GM12874 (cell line): ENCODE measurements at regions not wholly inside any gene's neighbourhood (a gene's known extent, or its start where the extent isn't known, plus 50 kb on each side); places are given as distances from the start of the nearest gene placed in this dataset.

Experiments used
- TF ChIP-seq, protein P1 (sequence below): IDR thresholded peaks from 2 replicates; pipeline ENCODE4 v1.5.1; 2011; ENCODE audit warnings: low read depth, mild to moderate bottlenecking, control low read depth, low read length, moderate library complexity; ENCODE audit not compliant: insufficient read depth

DNA sequence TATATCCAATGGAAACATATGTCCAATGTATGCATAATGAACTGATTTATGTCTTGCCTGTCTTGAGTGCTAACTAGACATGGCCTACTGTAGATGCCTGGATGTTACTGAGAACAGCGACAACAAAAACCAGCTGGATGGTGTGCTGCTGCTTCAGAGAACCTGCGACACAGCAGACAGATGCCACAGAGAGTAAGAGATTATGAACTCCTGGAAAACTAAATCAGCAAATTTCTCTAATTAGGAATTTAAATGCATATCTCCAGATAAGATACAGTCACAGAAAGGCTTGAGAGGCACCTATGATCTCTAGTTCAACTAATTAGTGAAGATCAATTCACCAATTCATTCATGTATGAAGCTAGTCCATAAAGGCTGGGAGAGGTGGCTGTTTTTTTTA, 1508.0 kb upstream of the TENM4 start:
- TF ChIP-seq, protein P1, sequence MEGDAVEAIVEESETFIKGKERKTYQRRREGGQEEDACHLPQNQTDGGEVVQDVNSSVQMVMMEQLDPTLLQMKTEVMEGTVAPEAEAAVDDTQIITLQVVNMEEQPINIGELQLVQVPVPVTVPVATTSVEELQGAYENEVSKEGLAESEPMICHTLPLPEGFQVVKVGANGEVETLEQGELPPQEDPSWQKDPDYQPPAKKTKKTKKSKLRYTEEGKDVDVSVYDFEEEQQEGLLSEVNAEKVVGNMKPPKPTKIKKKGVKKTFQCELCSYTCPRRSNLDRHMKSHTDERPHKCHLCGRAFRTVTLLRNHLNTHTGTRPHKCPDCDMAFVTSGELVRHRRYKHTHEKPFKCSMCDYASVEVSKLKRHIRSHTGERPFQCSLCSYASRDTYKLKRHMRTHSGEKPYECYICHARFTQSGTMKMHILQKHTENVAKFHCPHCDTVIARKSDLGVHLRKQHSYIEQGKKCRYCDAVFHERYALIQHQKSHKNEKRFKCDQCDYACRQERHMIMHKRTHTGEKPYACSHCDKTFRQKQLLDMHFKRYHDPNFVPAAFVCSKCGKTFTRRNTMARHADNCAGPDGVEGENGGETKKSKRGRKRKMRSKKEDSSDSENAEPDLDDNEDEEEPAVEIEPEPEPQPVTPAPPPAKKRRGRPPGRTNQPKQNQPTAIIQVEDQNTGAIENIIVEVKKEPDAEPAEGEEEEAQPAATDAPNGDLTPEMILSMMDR, result no peak

DNA sequence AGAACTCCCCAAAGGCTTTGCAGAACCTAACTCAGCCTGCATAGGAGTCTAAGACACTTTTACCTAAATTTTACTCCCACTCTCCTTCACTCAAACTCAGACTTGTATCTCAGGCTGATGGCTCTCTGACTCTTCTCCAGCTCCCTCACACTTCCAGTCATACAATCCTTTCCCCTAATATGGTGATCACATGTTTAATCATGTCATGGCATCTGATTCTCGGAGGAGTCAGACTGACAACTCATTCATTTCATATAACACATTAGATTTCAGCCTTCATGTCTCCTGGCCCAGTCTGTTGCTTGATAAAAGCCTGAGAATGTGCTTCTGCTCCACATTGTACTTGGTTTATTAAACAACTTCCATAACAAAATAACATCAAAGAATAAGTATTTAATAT, 1503.9 kb upstream of the TENM4 start:
- TF ChIP-seq, protein P1, result no peak

DNA sequence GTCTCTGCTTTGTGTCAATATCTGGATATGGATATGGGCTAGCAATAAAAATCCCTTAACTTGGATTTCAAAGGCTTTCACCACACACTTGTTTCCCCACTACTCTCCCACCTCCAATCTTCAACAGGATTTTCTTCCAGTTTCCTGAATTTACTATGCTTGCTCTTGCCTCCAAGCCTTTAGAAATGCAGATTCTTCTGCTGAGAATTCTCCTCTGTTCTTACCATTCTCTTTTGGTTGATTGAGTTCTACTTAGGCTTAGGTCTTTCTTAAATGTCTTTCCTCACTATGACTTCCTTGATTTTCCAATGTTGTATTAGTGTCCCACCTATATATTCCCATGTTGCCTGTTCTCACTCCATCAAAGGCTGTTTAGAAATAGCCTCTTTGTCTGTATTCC, 1502.4 kb upstream of the TENM4 start:
- TF ChIP-seq, protein P1, result no peak

DNA sequence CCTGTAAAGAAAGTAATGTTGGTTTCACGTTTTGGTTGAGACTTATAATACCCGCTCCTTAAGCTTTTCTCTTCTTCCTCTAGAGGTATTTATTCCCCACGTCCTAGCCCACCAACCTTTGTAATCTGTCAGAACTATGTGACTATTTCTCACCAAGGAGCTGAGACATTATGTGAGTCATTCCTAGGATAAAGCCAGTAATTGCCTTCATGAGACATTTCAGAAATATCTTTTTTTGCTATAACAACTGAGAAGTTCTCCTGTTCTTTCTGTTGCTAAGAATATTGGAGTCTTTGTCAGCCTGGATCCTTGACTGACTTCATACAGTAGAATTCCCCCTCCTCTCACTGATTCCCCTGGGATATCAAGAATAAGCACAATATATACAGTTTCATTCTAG, 1497.0 kb upstream of the TENM4 start:
- TF ChIP-seq, protein P1, result no peak

DNA sequence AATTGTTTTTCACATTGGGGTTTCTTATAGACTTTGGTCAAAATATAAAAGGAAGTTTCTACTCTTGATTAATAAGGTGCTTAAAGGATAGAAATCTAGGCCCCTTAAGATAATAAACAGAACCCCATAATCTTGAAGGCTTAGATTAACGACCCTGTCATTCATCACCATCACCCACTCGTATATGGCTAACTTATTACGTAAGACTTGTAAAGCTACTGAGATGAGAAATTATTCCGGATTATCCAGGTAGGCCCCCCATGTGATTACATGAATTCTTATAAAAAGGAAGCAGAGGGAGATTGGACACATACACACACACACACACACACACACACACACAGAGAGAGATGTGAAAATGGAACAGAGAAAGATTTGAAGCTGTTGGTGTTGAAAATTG, 1489.2 kb upstream of the TENM4 start:
- TF ChIP-seq, protein P1, result no peak

DNA sequence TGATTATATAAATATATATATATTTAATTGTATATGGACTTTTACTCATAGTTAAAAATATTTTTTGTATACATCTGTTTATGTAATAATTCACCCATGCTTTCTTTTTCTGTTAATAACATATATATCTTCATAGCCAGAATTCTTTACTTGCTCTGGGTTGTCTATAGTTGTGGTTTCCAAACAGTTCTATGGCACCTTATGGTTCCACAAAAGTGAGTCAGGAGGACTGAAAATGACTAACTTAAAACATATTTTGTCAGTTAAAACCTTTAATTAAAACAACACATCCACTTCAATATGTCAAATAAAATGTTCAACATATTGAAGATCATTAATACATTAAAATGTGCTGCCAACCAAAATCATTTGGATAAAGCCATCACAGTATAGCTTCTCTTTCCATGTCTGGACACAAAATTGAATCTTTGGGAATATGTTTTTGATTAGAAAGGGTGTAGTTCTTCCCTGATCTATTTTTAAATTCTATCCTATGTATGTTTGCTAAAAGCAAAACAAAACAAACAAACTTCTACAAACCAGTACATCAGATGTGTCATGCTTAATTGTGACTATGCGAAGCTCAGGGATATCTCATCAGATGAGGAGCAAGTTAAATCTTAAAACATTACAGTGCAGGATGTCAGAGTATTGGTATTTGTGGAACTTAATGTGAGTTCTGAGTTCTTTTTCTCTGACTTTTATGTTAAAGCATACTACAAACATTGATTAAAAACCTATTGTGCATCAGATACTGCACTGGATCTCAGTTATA, 1488.4 kb upstream of the TENM4 start:
- TF ChIP-seq, protein P1, result no peak

DNA sequence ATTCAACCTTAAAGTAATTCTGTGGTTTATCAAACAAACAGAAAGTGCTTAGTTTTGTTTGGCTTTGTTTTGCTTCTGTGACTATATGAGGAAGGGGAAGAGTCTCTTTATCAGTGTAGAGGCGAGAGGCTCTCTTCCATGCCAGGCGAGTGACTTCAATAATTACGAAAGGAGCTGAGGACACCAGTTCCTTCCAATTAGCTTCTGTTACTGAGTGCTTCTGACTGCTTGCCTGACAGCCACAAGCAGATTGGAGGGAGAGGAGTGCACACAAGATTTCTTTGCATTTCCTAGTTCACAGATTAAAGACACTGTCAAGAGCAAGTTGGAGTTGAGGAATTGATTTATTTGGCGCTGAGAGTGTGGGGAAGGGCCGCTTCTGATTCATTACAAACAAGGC, 1484.5 kb upstream of the TENM4 start:
- TF ChIP-seq, protein P1, result no peak
